ENCODE measurements at regions not wholly inside any gene's neighbourhood (a gene's known extent, or its start where the extent isn't known, plus 50 kb on each side); places are given as distances from the start of the nearest gene placed in this dataset.
"Not testable (repeated sequence)": the region's sequence is repeated elsewhere in the genome, so short reads cannot be mapped to it uniquely, and the experiment has no call there.

DNA sequence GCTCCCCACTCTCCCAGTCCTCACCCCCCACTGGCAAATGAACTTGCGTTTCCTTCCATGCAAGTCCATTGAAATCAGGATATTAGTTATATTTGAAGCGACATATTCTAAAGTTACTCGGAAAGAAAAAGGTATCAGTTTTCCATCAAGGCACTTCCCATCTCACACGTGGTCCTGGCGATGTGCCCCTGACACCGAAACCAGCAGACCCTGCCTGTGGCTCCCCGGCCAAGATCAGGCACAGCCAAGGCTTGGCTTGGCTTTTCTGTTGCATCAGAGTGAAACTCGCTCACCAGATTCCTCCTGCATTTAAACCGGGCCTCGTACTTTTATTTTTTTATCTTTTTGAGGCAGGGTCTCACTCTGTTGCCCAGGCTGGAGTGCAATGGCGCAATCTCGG is 195.1 kb downstream of the NPIPB11 start:
- TF ChIP-seq, protein P1, sequence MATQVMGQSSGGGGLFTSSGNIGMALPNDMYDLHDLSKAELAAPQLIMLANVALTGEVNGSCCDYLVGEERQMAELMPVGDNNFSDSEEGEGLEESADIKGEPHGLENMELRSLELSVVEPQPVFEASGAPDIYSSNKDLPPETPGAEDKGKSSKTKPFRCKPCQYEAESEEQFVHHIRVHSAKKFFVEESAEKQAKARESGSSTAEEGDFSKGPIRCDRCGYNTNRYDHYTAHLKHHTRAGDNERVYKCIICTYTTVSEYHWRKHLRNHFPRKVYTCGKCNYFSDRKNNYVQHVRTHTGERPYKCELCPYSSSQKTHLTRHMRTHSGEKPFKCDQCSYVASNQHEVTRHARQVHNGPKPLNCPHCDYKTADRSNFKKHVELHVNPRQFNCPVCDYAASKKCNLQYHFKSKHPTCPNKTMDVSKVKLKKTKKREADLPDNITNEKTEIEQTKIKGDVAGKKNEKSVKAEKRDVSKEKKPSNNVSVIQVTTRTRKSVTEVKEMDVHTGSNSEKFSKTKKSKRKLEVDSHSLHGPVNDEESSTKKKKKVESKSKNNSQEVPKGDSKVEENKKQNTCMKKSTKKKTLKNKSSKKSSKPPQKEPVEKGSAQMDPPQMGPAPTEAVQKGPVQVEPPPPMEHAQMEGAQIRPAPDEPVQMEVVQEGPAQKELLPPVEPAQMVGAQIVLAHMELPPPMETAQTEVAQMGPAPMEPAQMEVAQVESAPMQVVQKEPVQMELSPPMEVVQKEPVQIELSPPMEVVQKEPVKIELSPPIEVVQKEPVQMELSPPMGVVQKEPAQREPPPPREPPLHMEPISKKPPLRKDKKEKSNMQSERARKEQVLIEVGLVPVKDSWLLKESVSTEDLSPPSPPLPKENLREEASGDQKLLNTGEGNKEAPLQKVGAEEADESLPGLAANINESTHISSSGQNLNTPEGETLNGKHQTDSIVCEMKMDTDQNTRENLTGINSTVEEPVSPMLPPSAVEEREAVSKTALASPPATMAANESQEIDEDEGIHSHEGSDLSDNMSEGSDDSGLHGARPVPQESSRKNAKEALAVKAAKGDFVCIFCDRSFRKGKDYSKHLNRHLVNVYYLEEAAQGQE (IDR thresholded peaks at IDR 0.05; ENCODE audit: borderline replicate concordance), result not testable (repeated sequence)
- TF ChIP-seq EZH2 (IDR thresholded peaks at IDR 0.05; ENCODE audit: borderline replicate concordance, insufficient read depth, low read length, poor library complexity, severe bottlenecking); POLR2AphosphoS5 (IDR thresholded peaks at IDR 0.05); MXI1 (conservative IDR thresholded peaks at IDR 0.05; ENCODE audit: poor library complexity, severe bottlenecking): not testable (repeated sequence)
- TF ChIP-seq, protein P2, sequence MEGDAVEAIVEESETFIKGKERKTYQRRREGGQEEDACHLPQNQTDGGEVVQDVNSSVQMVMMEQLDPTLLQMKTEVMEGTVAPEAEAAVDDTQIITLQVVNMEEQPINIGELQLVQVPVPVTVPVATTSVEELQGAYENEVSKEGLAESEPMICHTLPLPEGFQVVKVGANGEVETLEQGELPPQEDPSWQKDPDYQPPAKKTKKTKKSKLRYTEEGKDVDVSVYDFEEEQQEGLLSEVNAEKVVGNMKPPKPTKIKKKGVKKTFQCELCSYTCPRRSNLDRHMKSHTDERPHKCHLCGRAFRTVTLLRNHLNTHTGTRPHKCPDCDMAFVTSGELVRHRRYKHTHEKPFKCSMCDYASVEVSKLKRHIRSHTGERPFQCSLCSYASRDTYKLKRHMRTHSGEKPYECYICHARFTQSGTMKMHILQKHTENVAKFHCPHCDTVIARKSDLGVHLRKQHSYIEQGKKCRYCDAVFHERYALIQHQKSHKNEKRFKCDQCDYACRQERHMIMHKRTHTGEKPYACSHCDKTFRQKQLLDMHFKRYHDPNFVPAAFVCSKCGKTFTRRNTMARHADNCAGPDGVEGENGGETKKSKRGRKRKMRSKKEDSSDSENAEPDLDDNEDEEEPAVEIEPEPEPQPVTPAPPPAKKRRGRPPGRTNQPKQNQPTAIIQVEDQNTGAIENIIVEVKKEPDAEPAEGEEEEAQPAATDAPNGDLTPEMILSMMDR (IDR thresholded peaks at IDR 0.05; ENCODE audit: poor library complexity, severe bottlenecking), result not testable (repeated sequence)
